Mesenchymal stem cell (in vitro differentiated cells and primary cell): ENCODE measurements at regions not wholly inside any gene's neighbourhood (a gene's known extent, or its start where the extent isn't known, plus 50 kb on each side); places are given as distances from the start of the nearest gene placed in this dataset.

Experiments
- DNase-seq: peaks from one replicate; pipeline ENCODE4 v3.0.0-alpha.2; 2013
- H2AFZ ChIP-seq: one replicate; pipeline ENCODE4 v1.6.1; 2013; ENCODE audit warnings: low read depth, mild to moderate bottlenecking, control low read depth, inconsistent platforms, low read length, moderate library complexity
- H2AK5ac ChIP-seq: 2 replicates; pipeline ENCODE4 v1.6.1; 2013; ENCODE audit warnings: low read length, moderate library complexity, mild to moderate bottlenecking, inconsistent platforms; ENCODE audit not compliant: severe bottlenecking
- H2BK120ac ChIP-seq: one replicate; pipeline ENCODE4 v1.6.1; 2013; ENCODE audit warnings: low read depth, mild to moderate bottlenecking, inconsistent platforms, low read length, moderate library complexity
- H2BK12ac ChIP-seq, 2 experiments: one replicate each; pipeline ENCODE4 v1.6.1; 2013; ENCODE audit warnings: inconsistent platforms in 2 of 2, low read length in 2 of 2, mild to moderate bottlenecking in 2 of 2, moderate library complexity in 2 of 2, control low read depth in 1 of 2
- H2BK15ac ChIP-seq: one replicate; pipeline ENCODE4 v1.6.1; 2013; ENCODE audit warnings: mild to moderate bottlenecking, low read depth, inconsistent platforms; ENCODE audit not compliant: poor library complexity, severe bottlenecking
- H2BK5ac ChIP-seq: 2 replicates; pipeline ENCODE4 v1.6.1; 2013; ENCODE audit warnings: low read depth, mild to moderate bottlenecking, low read length, control low read depth, inconsistent platforms; ENCODE audit not compliant: poor library complexity, severe bottlenecking
- H3K14ac ChIP-seq, 2 experiments: one replicate each; pipeline ENCODE4 v1.6.1; 2013; ENCODE audit warnings: inconsistent platforms in 2 of 2, low read length in 2 of 2, control low read depth in 1 of 2, mild to moderate bottlenecking in 1 of 2, moderate library complexity in 1 of 2
- H3K18ac ChIP-seq, 2 experiments: one replicate each; pipeline ENCODE4 v1.6.1; 2013; ENCODE audit warnings: inconsistent platforms in 2 of 2, low read length in 2 of 2, control low read depth in 1 of 2, low read depth in 1 of 2, mild to moderate bottlenecking in 1 of 2
- H3K23ac ChIP-seq, 2 experiments: one replicate each; pipeline ENCODE4 v1.6.1; 2013; ENCODE audit warnings: inconsistent platforms in 2 of 2, low read length in 2 of 2, mild to moderate bottlenecking in 2 of 2, moderate library complexity in 2 of 2, control low read depth in 1 of 2
- H3K27ac ChIP-seq: 2 replicates; pipeline ENCODE4 v1.5.1; 2013; ENCODE audit warnings: mild to moderate bottlenecking, moderate library complexity, low read length, control low read depth, inconsistent platforms; ENCODE audit not compliant: poor library complexity, severe bottlenecking
- H3K27me3 ChIP-seq, 2 experiments: 2 replicates each; pipeline versions ENCODE4 v1.6.1 to v1.7.0; 2013; ENCODE audit warnings: low read length in 2 of 2, mild to moderate bottlenecking in 2 of 2, moderate library complexity in 2 of 2, control low read depth in 1 of 2, inconsistent platforms in 1 of 2; ENCODE audit not compliant: control insufficient read depth in 1 of 2, insufficient read depth in 1 of 2
- H3K36me3 ChIP-seq, 2 experiments: 2 replicates each; pipeline versions ENCODE4 v1.6.1 to v1.7.0; 2013; ENCODE audit warnings: low read length in 2 of 2, control low read depth in 1 of 2, inconsistent platforms in 1 of 2, low read depth in 1 of 2, mild to moderate bottlenecking in 1 of 2; ENCODE audit not compliant: insufficient read depth in 2 of 2, control insufficient read depth in 1 of 2
- H3K4ac ChIP-seq, 2 experiments: one replicate each; pipeline ENCODE4 v1.6.1; 2013; ENCODE audit warnings: inconsistent platforms in 2 of 2, low read length in 2 of 2, mild to moderate bottlenecking in 2 of 2, moderate library complexity in 2 of 2, control low read depth in 1 of 2, low read depth in 1 of 2
- H3K4me1 ChIP-seq: 2 replicates; pipeline ENCODE4 v1.6.1; 2013; ENCODE audit warnings: low read depth, low read length, control low read depth; ENCODE audit not compliant: control insufficient read depth, insufficient read depth
- H3K4me2 ChIP-seq: 2 replicates; pipeline ENCODE4 v1.6.1; 2013; ENCODE audit warnings: low read length, mild to moderate bottlenecking, inconsistent platforms; ENCODE audit not compliant: poor library complexity, severe bottlenecking
- H3K4me3 ChIP-seq, 2 experiments: 2 replicates each; pipeline versions ENCODE4 v1.5.1 to v1.7.0; 2013; ENCODE audit warnings: low read length in 2 of 2, mild to moderate bottlenecking in 2 of 2, control low read depth in 1 of 2, low read depth in 1 of 2; ENCODE audit not compliant: insufficient read depth in 1 of 2
- H3K79me1 ChIP-seq: replicated peaks from 2 replicates; pipeline ENCODE4 v1.6.1; 2013; ENCODE audit warnings: mild to moderate bottlenecking, control low read depth, low read length, inconsistent platforms; ENCODE audit not compliant: poor library complexity, severe bottlenecking
- H3K9ac ChIP-seq: 2 replicates; pipeline ENCODE4 v1.7.0; 2013; ENCODE audit warnings: mild to moderate bottlenecking, low read length, moderate library complexity
- H3K9me3 ChIP-seq: 2 replicates; pipeline ENCODE4 v1.7.0; 2013; ENCODE audit warnings: mild to moderate bottlenecking, low read length; ENCODE audit not compliant: control insufficient read depth
- H4K8ac ChIP-seq: one replicate; pipeline ENCODE4 v1.6.1; 2013; ENCODE audit warnings: inconsistent platforms, mild to moderate bottlenecking, low read length, moderate library complexity
- H4K91ac ChIP-seq: one replicate; pipeline ENCODE4 v1.6.1; 2013; ENCODE audit warnings: mild to moderate bottlenecking, low read length, inconsistent platforms
- WGBS: methylation state at CpG from one replicate; pipeline ENCODE4 v1.1.7; 2013; ENCODE audit warnings: mixed read lengths; 5-methylcytosine and 5-hydroxymethylcytosine counted together

GRCh38 chr2:105526000-105526925, 127.4 kb upstream of the FHL2 start:
- Histone ChIP-seq H2AK5ac (no peak overlapping the region), H3K9ac (no peak overlapping the region), H4K91ac (peak overlapping the region; percentile 5), H4K8ac (no peak overlapping the region), H3K27ac (no peak overlapping the region), H3K4me1 (peaks cover 3% of the 10 kb centered on the region), H2AFZ (no peak overlapping the region), H3K79me1 (no peaks in the 10 kb centered on the region), H2BK12ac (no peak overlapping the region), H3K14ac (no peak overlapping the region), H2BK15ac (no peak overlapping the region), H3K4me3 (no peak overlapping the region), H3K4ac (no peak overlapping the region), H3K9me3 (no peaks in the 10 kb centered on the region), H3K36me3 (no peaks in the 10 kb centered on the region), H2BK5ac (no peak overlapping the region), H3K4me2 (no peak overlapping the region), H3K18ac (no peak overlapping the region), H3K27me3 (peaks cover 0 to 19% of the 10 kb centered on the region in 2 experiments), H2BK120ac (no peak overlapping the region), H3K23ac (no peak overlapping the region)
- no peak for DNase-seq
- WGBS = 74% methylated on average over 24 of the region's 30 CpGs

- H3K79me1 ChIP-seq = peaks cover 1% of the 10 kb centered on the region
- no peak overlapping the region for H4K91ac ChIP-seq
- WGBS = 98% methylated on average over 6 of the region's 6 CpGs
- H3K36me3 ChIP-seq = no peaks in the 10 kb centered on the region
- peaks cover 3% of the 10 kb centered on the region for H3K4me1 ChIP-seq
- H2BK12ac ChIP-seq = no peak overlapping the region
- no peak overlapping the region for H3K18ac ChIP-seq
- H3K27me3 ChIP-seq = peaks cover 0 to 19% of the 10 kb centered on the region in 2 experiments
- H4K8ac ChIP-seq = no peak overlapping the region
- no peak overlapping the region for H2AK5ac ChIP-seq
- no peak overlapping the region for H3K4me2 ChIP-seq
- no peak overlapping the region for H3K9ac ChIP-seq
- no peak overlapping the region for H3K23ac ChIP-seq
- H3K4ac ChIP-seq = no peak overlapping the region
- no peak overlapping the region for H2BK120ac ChIP-seq
- no peak overlapping the region for H3K14ac ChIP-seq
- no peak overlapping the region for H2BK15ac ChIP-seq
- no peak overlapping the region for H3K4me3 ChIP-seq
- H2AFZ ChIP-seq = no peak overlapping the region
- no peak for DNase-seq
- no peaks in the 10 kb centered on the region for H3K9me3 ChIP-seq
- H2BK5ac ChIP-seq = no peak overlapping the region
- H3K27ac ChIP-seq = no peak overlapping the region
These were observed 126.3 kb upstream of the FHL2 start for GRCh38 chr2:105525201-105525600.

- H3K23ac ChIP-seq = no peak overlapping the region
- 59% methylated on average over 4 of the region's 4 CpGs for WGBS
- H4K8ac ChIP-seq = no peak overlapping the region
- no peak overlapping the region for H2BK5ac ChIP-seq
- H3K4me3 ChIP-seq = no peak overlapping the region
- no peak overlapping the region for H3K27ac ChIP-seq
- H3K4ac ChIP-seq = no peak overlapping the region
- H2BK12ac ChIP-seq = no peak overlapping the region
- no peak overlapping the region for H4K91ac ChIP-seq
- no peak overlapping the region for H2BK15ac ChIP-seq
- no peak overlapping the region for H3K4me2 ChIP-seq
- peaks cover 17% of the 10 kb centered on the region for H3K4me1 ChIP-seq
- H3K36me3 ChIP-seq = no peaks in the 10 kb centered on the region
- no peak overlapping the region for H3K14ac ChIP-seq
- peaks cover 1% of the 10 kb centered on the region for H3K79me1 ChIP-seq
- no peak overlapping the region for H2AFZ ChIP-seq
- no peaks in the 10 kb centered on the region for H3K9me3 ChIP-seq
- H2AK5ac ChIP-seq = no peak overlapping the region
- no peak overlapping the region for H3K18ac ChIP-seq
- no peak for DNase-seq
- peaks cover 0 to 19% of the 10 kb centered on the region in 2 experiments for H3K27me3 ChIP-seq
- H3K9ac ChIP-seq = no peak overlapping the region
- no peak overlapping the region for H2BK120ac ChIP-seq
These were observed 123.8 kb upstream of the FHL2 start for GRCh38 chr2:105522645-105523044.

GRCh38 chr2:105521616-105522015, 122.8 kb upstream of the FHL2 start:
- WGBS = 78% methylated on average over 6 of the region's 6 CpGs
- H2BK12ac ChIP-seq = no peak overlapping the region
- H3K9me3 ChIP-seq = no peaks in the 10 kb centered on the region
- H4K91ac ChIP-seq = no peak overlapping the region
- H3K23ac ChIP-seq = no peak overlapping the region
- H3K27ac ChIP-seq = no peak overlapping the region
- H3K18ac ChIP-seq = no peak overlapping the region
- peaks cover 17% of the 10 kb centered on the region for H3K4me1 ChIP-seq
- no peak overlapping the region for H2BK15ac ChIP-seq
- no peaks in the 10 kb centered on the region for H3K36me3 ChIP-seq
- H3K9ac ChIP-seq = no peak overlapping the region
- no peak overlapping the region for H3K4ac ChIP-seq
- H3K27me3 ChIP-seq = peaks cover 0 to 10% of the 10 kb centered on the region in 2 experiments
- H4K8ac ChIP-seq = no peak overlapping the region
- no peak for DNase-seq
- H2BK5ac ChIP-seq = no peak overlapping the region
- peaks cover 1% of the 10 kb centered on the region for H3K79me1 ChIP-seq
- H2AK5ac ChIP-seq = no peak overlapping the region
- H2AFZ ChIP-seq = no peak overlapping the region
- no peak overlapping the region for H3K4me2 ChIP-seq
- H3K4me3 ChIP-seq = no peak overlapping the region
- H3K14ac ChIP-seq = no peak overlapping the region
- H2BK120ac ChIP-seq = no peak overlapping the region
